Smooth muscle cell (in vitro differentiated cells): ENCODE measurements at regions not wholly inside any gene's neighbourhood (a gene's known extent, or its start where the extent isn't known, plus 50 kb on each side); places are given as distances from the start of the nearest gene placed in this dataset.

Source experiments
- DNase-seq: peaks from one replicate; lab custom pipeline; 2025; ENCODE audit not compliant: unreplicated experiment; lab: John Stamatoyannopoulos, UW
- H2AFZ ChIP-seq: fragments of 200-600 bp; sonication (generic); 2 replicates; pipeline ENCODE4 v1.6.0; 2016; ENCODE audit warnings: antibody characterized with exemption, low read depth, mild to moderate bottlenecking
- H3F3A ChIP-seq: fragments of 200-600 bp; sonication (generic); 2 replicates; pipeline ENCODE4 v1.6.0; 2017; ENCODE audit warnings: antibody characterized with exemption, low read depth
- H3K27ac ChIP-seq: fragments of 200-600 bp; sonication (generic); 2 replicates; pipeline ENCODE4 v1.5.1; 2016; ENCODE audit warnings: low read depth, mild to moderate bottlenecking
- H3K27me3 ChIP-seq: fragments of 200-600 bp; sonication (generic); 2 replicates; pipeline ENCODE4 v1.6.1; 2016; ENCODE audit warnings: low read depth, mild to moderate bottlenecking
- H3K36me3 ChIP-seq: fragments of 200-600 bp; sonication (generic); 2 replicates; pipeline ENCODE4 v1.5.1; 2016; ENCODE audit warnings: low read depth
- H3K4me1 ChIP-seq: fragments of 200-600 bp; sonication (generic); 2 replicates; pipeline ENCODE4 v1.5.1; 2016; ENCODE audit warnings: low read depth
- H3K4me2 ChIP-seq: fragments of 200-600 bp; sonication (generic); 2 replicates; pipeline ENCODE4 v1.6.0; 2016; ENCODE audit warnings: mild to moderate bottlenecking
- H3K4me3 ChIP-seq: fragments of 200-600 bp; sonication (generic); 2 replicates; pipeline ENCODE4 v1.5.1; 2016; ENCODE audit warnings: mild to moderate bottlenecking
- H3K79me2 ChIP-seq: fragments of 200-600 bp; sonication (generic); 2 replicates; pipeline ENCODE4 v1.6.0; 2016; ENCODE audit warnings: low read depth, mild to moderate bottlenecking
- H3K9ac ChIP-seq: fragments of 200-600 bp; sonication (generic); 2 replicates; pipeline ENCODE4 v1.6.0; 2016; ENCODE audit warnings: low read depth
- H3K9me3 ChIP-seq: fragments of 200-600 bp; sonication (generic); replicated peaks from 2 replicates; pipeline ENCODE4 v1.5.1; 2016; ENCODE audit warnings: low read depth
- H4K20me1 ChIP-seq: fragments of 200-600 bp; sonication (generic); 2 replicates; pipeline ENCODE4 v1.6.0; 2016; ENCODE audit warnings: low read depth
- CTCF ChIP-seq: fragments of 200-600 bp; sonication (generic); IDR thresholded peaks from 2 replicates; pipeline ENCODE4 v1.5.1; 2017; ENCODE audit warnings: borderline replicate concordance, mild to moderate bottlenecking, antibody characterized with exemption; ENCODE audit not compliant: insufficient read depth, poor library complexity, severe bottlenecking
- WGBS: methylation state at CpG from one replicate; pipeline ENCODE4 v1.1.7; 2016; ENCODE audit warnings: low lambda C conversion rate; 5-methylcytosine and 5-hydroxymethylcytosine counted together

DNA sequence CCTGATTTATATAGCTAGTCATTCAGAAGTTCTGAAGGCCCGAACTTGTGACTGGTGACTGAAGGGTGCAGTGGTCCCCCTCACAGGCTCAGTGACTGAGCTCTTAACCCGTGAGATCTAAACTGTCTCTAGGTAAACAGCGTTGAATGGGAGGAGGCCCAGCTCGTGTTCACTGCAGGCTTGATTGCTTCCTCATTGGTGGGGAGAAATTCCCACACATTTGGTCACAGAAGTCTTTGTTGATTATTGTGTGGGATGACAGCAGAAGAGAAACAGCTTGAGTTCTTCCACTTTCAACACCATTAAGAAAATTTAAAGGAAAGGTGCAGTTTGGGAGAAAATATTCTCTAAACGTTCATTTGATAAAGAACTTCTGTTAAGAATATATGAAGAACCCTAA, 1178.0 kb downstream of the UQCRFS1 start:
- DNase-seq, result no peak
- TF ChIP-seq CTCF, result no peak
- WGBS, result 77% methylated on average over 5 of the region's 5 CpGs
- no peak overlapping the region for H2AFZ ChIP-seq
- H4K20me1 ChIP-seq, result no peaks in the 10 kb centered on the region
- H3K36me3 ChIP-seq, result no peaks in the 10 kb centered on the region
- no peaks in the 10 kb centered on the region for H3K79me2 ChIP-seq
- H3K9me3 ChIP-seq, result no peaks in the 10 kb centered on the region
- H3K9ac ChIP-seq, result no peak overlapping the region
- no peaks in the 10 kb centered on the region for H3F3A ChIP-seq
- H3K27ac ChIP-seq, result no peak overlapping the region
- no peaks in the 10 kb centered on the region for H3K27me3 ChIP-seq
- no peaks in the 10 kb centered on the region for H3K4me1 ChIP-seq
- no peak overlapping the region for H3K4me3 ChIP-seq
- H3K4me2 ChIP-seq, result no peak overlapping the region

- no peaks in the 10 kb centered on the region for H3K27me3 ChIP-seq
- H4K20me1 ChIP-seq, result no peaks in the 10 kb centered on the region
- H3K4me2 ChIP-seq, result no peak overlapping the region
- no peaks in the 10 kb centered on the region for H3F3A ChIP-seq
- no peak for DNase-seq
- H2AFZ ChIP-seq, result no peak overlapping the region
- no peaks in the 10 kb centered on the region for H3K9me3 ChIP-seq
- H3K36me3 ChIP-seq, result no peaks in the 10 kb centered on the region
- no peak for TF ChIP-seq CTCF
- no peak overlapping the region for H3K27ac ChIP-seq
- no peak overlapping the region for H3K4me3 ChIP-seq
- no peaks in the 10 kb centered on the region for H3K79me2 ChIP-seq
- no peak overlapping the region for H3K9ac ChIP-seq
- no peaks in the 10 kb centered on the region for H3K4me1 ChIP-seq
- WGBS, result 78% methylated on average over 3 of the region's 3 CpGs
These were observed 1184.0 kb downstream of the UQCRFS1 start for GRCh38 chr19:28028881-28029444.

GRCh38 chr19:28027116-28027515, 1185.8 kb downstream of the UQCRFS1 start:
- no peak for DNase-seq
- WGBS, result 80% methylated on average over 2 of the region's 2 CpGs
- Histone ChIP-seq H3K79me2 (no peaks in the 10 kb centered on the region), H3K4me2 (no peak overlapping the region), H3K27me3 (no peaks in the 10 kb centered on the region), H3K9ac (no peak overlapping the region), H3K27ac (no peak overlapping the region), H3F3A (no peaks in the 10 kb centered on the region), H3K9me3 (no peaks in the 10 kb centered on the region), H3K36me3 (no peaks in the 10 kb centered on the region), H3K4me1 (no peaks in the 10 kb centered on the region), H2AFZ (no peak overlapping the region), H3K4me3 (no peak overlapping the region), H4K20me1 (no peaks in the 10 kb centered on the region)
- TF ChIP-seq CTCF, result no peak

GRCh38 chr19:28026636-28027035, 1186.3 kb downstream of the UQCRFS1 start:
- Histone ChIP-seq H3K4me2 (no peak overlapping the region), H3K9ac (no peak overlapping the region), H3K4me1 (no peaks in the 10 kb centered on the region), H3K27me3 (no peaks in the 10 kb centered on the region), H3K27ac (no peak overlapping the region), H3K4me3 (no peak overlapping the region), H3K36me3 (no peaks in the 10 kb centered on the region), H3K79me2 (no peaks in the 10 kb centered on the region), H4K20me1 (no peaks in the 10 kb centered on the region), H3K9me3 (no peaks in the 10 kb centered on the region), H3F3A (no peaks in the 10 kb centered on the region), H2AFZ (no peak overlapping the region)
- 76% methylated on average over 3 of the region's 3 CpGs for WGBS
- DNase-seq, result no peak
- no peak for TF ChIP-seq CTCF
